Uterus (tissue), 3 donors: ENCODE measurements at regions not wholly inside any gene's neighbourhood (a gene's known extent, or its start where the extent isn't known, plus 50 kb on each side); places are given as distances from the start of the nearest gene placed in this dataset.
"Not testable (repeated sequence)": the region's sequence is repeated elsewhere in the genome, so short reads cannot be mapped to it uniquely, and the experiment has no call there.

Experiments used
- DNase-seq, 2 donors: peaks; one replicate each; pipeline ENCODE4 v3.0.0-alpha.2; 2019 to 2020
- H3K27ac ChIP-seq, 2 donors: fragments of 200-600 bp; sonication (generic); 1 replicate in 1 of 2; 2 replicates in 1 of 2; pipeline ENCODE4 v1.5.1; 2016 to 2018
- H3K27me3 ChIP-seq, 2 donors: fragments of 200-600 bp; sonication (generic); one replicate each; pipeline ENCODE4 v1.5.1; 2018 to 2019; ENCODE audit warnings: control low read depth in 1 of 2
- H3K36me3 ChIP-seq, 2 donors: fragments of 200-600 bp; sonication (generic); one replicate each; pipeline ENCODE4 v1.5.1; 2019; ENCODE audit warnings: control low read depth in 1 of 2
- H3K4me1 ChIP-seq, 2 donors: fragments of 200-600 bp; sonication (generic); one replicate each; pipeline ENCODE4 v1.5.1; 2018 to 2019; ENCODE audit warnings: control low read depth in 1 of 2
- H3K4me3 ChIP-seq, 2 donors: fragments of 200-600 bp; sonication (generic); 1 replicate in 1 of 2; 2 replicates in 1 of 2; pipeline ENCODE4 v1.5.1; 2018 to 2019; ENCODE audit warnings: mild to moderate bottlenecking in 1 of 2
- H3K9me3 ChIP-seq, 2 donors: fragments of 200-600 bp; sonication (generic); one replicate each; pipeline ENCODE4 v1.5.1; 2019; ENCODE audit warnings: control low read depth in 1 of 2
- CTCF ChIP-seq, 4 experiments: fragments of 200-600 bp in 2 of 4; fragments of 450-650 bp in 2 of 4; sonication (generic) in 2 of 4; IDR thresholded peaks; one replicate each; pipeline ENCODE4 v1.5.1; 2016 to 2019; ENCODE audit warnings: antibody characterized with exemption in 4 of 4, mild to moderate bottlenecking in 2 of 4, moderate library complexity in 1 of 4
- POLR2A ChIP-seq, 2 donors: fragments of 450-650 bp; IDR thresholded peaks; one replicate each; pipeline ENCODE4 v1.6.1; 2016; ENCODE audit warnings: antibody characterized with exemption in 2 of 2, mild to moderate bottlenecking in 1 of 2, moderate library complexity in 1 of 2
- intact Hi-C: fragments of 100-400 bp; cut with DNase I; formaldehyde crosslinking; loops from one replicate; pipeline ENCODE4 v1.15.1; 2023; ENCODE audit warnings: low total_unique reads
- donor health status: DM: yes; HTN: yes; CAD: no.

- no peak overlapping the region for H3K27ac ChIP-seq
- no peak overlapping the region for H3K4me3 ChIP-seq
- H3K36me3 ChIP-seq = no peaks in the 10 kb centered on the region
- TF ChIP-seq POLR2A (IDR thresholded peaks at IDR 0.05) (no peak), CTCF (IDR thresholded peaks at IDR 0.05) (no peak)
- no peaks in the 10 kb centered on the region for H3K4me1 ChIP-seq
- DNase-seq = no peak
- H3K9me3 ChIP-seq = no peaks in the 10 kb centered on the region
- no peaks in the 10 kb centered on the region for H3K27me3 ChIP-seq
- intact Hi-C loops = no loop called here
Measured at GRCh38 chr5:89823046-89823445, 586.5 kb downstream of the CETN3 start.

DNA sequence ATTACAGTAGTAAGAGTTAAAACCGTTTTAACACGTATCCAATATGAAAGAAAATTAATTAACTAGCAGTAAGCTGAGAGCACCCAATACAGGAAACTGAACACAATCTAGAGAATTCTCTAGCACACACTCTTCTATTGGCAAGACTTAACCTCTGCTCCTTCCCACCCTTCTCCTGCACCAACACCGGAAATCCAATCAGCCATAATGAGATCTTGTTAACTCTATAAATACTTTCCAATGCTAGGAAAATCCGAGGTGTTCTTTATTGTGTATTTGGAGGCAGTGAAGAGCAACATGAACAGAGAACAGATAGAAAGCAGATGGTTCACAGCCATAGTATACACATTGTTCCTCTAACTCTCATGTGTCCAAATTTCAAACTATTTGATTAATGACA is 591.7 kb downstream of the CETN3 start:
- DNase-seq = no peak
- no peaks in the 10 kb centered on the region for H3K9me3 ChIP-seq
- H3K27me3 ChIP-seq = no peaks in the 10 kb centered on the region
- TF ChIP-seq POLR2A (IDR thresholded peaks at IDR 0.05) (no peak), CTCF (IDR thresholded peaks at IDR 0.05) (no peak)
- intact Hi-C loops = no loop called here
- no peak overlapping the region for H3K27ac ChIP-seq
- H3K4me1 ChIP-seq = no peaks in the 10 kb centered on the region
- no peaks in the 10 kb centered on the region for H3K36me3 ChIP-seq
- H3K4me3 ChIP-seq = no peak overlapping the region

DNA sequence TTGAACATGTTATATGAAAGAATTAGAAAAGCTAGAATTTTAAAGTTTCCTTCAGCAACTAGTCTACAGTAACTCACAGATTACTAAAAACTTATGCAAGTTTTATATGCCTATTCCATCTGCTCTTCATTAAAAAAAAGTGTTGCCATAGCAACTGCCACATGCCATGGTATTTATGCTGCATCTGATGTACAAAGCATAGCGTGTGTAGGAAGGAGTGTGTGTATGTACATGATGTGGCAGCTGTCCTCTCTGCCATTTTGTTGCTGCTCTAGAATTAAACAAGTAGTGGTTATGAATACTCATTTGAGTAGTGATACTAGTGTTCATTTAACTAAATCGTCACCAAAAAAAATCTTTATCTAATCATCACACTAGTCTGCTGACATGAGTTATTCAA is 593.5 kb downstream of the CETN3 start:
- Histone ChIP-seq H3K4me3 (no peak overlapping the region), H3K9me3 (no peaks in the 10 kb centered on the region), H3K27me3 (no peaks in the 10 kb centered on the region), H3K27ac (no peak overlapping the region), H3K36me3 (no peaks in the 10 kb centered on the region), H3K4me1 (no peaks in the 10 kb centered on the region)
- DNase-seq = no peak
- intact Hi-C loops = no loop called here
- TF ChIP-seq CTCF (IDR thresholded peaks at IDR 0.05) (no peak), POLR2A (IDR thresholded peaks at IDR 0.05) (no peak)

DNA sequence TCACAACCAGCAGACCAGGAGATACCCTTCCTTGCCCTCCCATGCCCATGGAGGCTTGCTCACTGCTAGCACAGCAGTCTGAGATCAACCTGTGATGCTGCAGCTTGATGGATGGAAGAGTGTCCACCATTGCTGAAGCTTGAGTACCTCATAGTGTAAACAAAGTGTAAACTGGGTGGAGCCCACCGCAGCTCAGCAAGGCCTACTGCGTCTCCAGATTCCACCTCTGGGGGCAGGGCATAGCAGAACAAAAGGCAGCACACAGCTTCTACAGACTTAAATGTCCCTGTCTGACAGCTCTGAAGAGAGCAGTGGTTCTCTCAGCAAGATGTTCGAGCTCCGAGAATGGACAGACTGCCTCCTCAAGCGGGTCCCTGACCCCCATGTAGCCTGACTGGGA is 608.8 kb downstream of the CETN3 start:
- H3K36me3 ChIP-seq, H3K9me3 ChIP-seq, H3K27me3 ChIP-seq, H3K4me3 ChIP-seq, DNase-seq, H3K27ac ChIP-seq, intact Hi-C loops, H3K4me1 ChIP-seq: not testable (repeated sequence)

DNA sequence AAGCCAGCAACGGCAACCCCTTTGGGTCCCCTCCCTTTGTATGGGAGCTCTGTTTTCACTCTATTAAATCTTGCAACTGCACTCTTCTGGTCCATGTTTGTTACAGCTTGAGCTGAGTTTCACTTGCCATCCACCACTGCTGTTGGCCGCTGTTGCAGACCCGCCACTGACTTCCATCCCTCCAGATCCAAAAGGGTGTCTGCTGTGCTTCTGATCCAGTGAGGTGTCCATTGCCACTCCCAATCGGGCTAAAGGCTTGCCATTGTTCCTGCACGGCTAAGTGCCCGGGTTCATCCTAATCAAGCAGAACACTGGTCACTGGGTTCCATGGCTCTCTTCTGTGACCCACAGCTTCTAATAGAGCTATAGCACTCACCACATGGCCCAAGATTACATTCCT is 615.1 kb downstream of the CETN3 start:
- H3K4me3 ChIP-seq, DNase-seq, H3K36me3 ChIP-seq, H3K27ac ChIP-seq, intact Hi-C loops, H3K4me1 ChIP-seq, H3K9me3 ChIP-seq, H3K27me3 ChIP-seq: not testable (repeated sequence)

DNA sequence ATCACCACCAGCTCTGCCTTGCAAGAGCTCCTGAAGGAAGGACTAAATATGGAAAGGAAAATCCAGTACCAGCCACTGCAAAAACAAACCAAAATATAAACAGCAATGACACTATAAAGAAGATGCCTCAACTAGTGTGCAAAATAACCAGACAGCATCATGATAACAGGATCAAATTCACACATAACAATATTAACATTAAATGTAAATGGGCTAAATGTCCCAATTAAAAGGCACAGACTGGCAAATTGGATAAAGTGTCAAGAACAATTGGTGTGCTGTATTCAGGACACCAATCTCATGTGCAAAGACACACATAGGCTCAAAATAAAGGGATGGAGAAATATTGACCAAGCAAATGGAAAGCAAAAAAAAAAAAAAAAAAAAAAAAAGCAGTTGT is 629.8 kb downstream of the CETN3 start:
- H3K4me1 ChIP-seq, H3K27me3 ChIP-seq, H3K9me3 ChIP-seq, H3K27ac ChIP-seq, DNase-seq, H3K36me3 ChIP-seq, H3K4me3 ChIP-seq, intact Hi-C loops: not testable (repeated sequence)

DNA sequence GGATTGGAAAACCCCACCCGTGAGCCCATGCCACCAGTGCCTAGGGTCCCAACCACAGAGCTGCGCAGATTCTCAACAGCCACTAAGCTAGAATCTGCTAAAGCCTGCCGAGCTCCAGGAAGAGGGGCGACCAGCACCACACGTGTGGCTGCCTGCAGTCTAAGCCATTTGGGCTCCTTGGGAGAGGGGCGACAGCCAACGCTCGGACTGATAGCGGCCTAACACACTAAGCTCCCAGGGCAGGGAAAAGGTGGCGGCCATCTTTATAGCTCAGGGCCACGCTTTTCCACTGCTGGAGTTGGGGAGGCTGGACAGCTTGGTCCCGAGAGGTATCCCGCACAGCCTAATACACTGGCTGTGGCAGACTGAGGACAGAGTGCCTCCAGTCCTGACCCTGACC is 631.8 kb downstream of the CETN3 start:
- no peak for DNase-seq

More for the DNA sequence above, 631.8 kb downstream of the CETN3 start:
- H3K9me3 ChIP-seq = peaks cover 0 to 9% of the 10 kb centered on the region in 2 donors
- intact Hi-C loops = no loop called here
- no peak overlapping the region for H3K27ac ChIP-seq
- no peaks in the 10 kb centered on the region for H3K4me1 ChIP-seq
- H3K27me3 ChIP-seq = no peaks in the 10 kb centered on the region
- TF ChIP-seq POLR2A (IDR thresholded peaks at IDR 0.05) = no peak
- no peak for TF ChIP-seq CTCF (IDR thresholded peaks at IDR 0.05)
- no peaks in the 10 kb centered on the region for H3K36me3 ChIP-seq
- no peak overlapping the region for H3K4me3 ChIP-seq
